ENCODE measurements at regions not wholly inside any gene's neighbourhood (a gene's known extent, or its start where the extent isn't known, plus 50 kb on each side); places are given as distances from the start of the nearest gene placed in this dataset.

- H3K27me3 ChIP-seq, result no peaks in the 10 kb centered on the region
- WGBS, 2 donors (ENCODE audit: low coverage in 1 of 2), result 87 to 92% methylated on average over 18 to 24 of the region's 29 CpGs
- H3K27ac ChIP-seq, result no peak overlapping the region
- H3K36me3 ChIP-seq, result no peaks in the 10 kb centered on the region
- peaks cover 0 to 17% (median 0%) of the 10 kb centered on the region in 3 donors for H3K4me1 ChIP-seq
- ATAC-seq, result no peak
- no peak overlapping the region for H3K4me3 ChIP-seq
- TF ChIP-seq CTCF (IDR thresholded peaks at IDR 0.05), result no peak
- TF ChIP-seq EP300 (IDR thresholded peaks at IDR 0.05), result no peak
- TF ChIP-seq POLR2A (IDR thresholded peaks at IDR 0.05), result no peak
- no peak for TF ChIP-seq POLR2AphosphoS5 (IDR thresholded peaks at IDR 0.05)
- no peaks in the 10 kb centered on the region for H3K9me3 ChIP-seq
Observed at GRCh38 chr2:238786792-238787490, 60.9 kb upstream of the TWIST2 start.

- no peak overlapping the region for H3K4me3 ChIP-seq
- no peaks in the 10 kb centered on the region for H3K36me3 ChIP-seq
- H3K27ac ChIP-seq, result no peak overlapping the region
- ATAC-seq, result no peak
- no peak for TF ChIP-seq POLR2A (IDR thresholded peaks at IDR 0.05)
- no peak for TF ChIP-seq CTCF (IDR thresholded peaks at IDR 0.05)
- TF ChIP-seq EP300 (IDR thresholded peaks at IDR 0.05), result no peak
- TF ChIP-seq POLR2AphosphoS5 (IDR thresholded peaks at IDR 0.05), result no peak
- 64 to 87% methylated on average over 2 to 3 of the region's 5 CpGs for WGBS, 2 donors (ENCODE audit: low coverage in 1 of 2)
- H3K4me1 ChIP-seq, result peaks cover 0 to 17% (median 0%) of the 10 kb centered on the region in 3 donors
- H3K9me3 ChIP-seq, result no peaks in the 10 kb centered on the region
- no peaks in the 10 kb centered on the region for H3K27me3 ChIP-seq
Observed at GRCh38 chr2:238787501-238787900, 60.4 kb upstream of the TWIST2 start.

GRCh38 chr2:238789317-238789806 lies 58.5 kb upstream of the TWIST2 start:
- no peaks in the 10 kb centered on the region for H3K36me3 ChIP-seq
- H3K9me3 ChIP-seq, result no peaks in the 10 kb centered on the region
- peaks cover 6% of the 10 kb centered on the region for H3K27me3 ChIP-seq
- H3K4me3 ChIP-seq, result no peak overlapping the region
- 71 to 87% methylated on average over 8 of the region's 8 CpGs for WGBS, 2 donors (ENCODE audit: low coverage in 1 of 2)
- TF ChIP-seq EP300 (IDR thresholded peaks at IDR 0.05), result no peak
- no peak for TF ChIP-seq POLR2AphosphoS5 (IDR thresholded peaks at IDR 0.05)
- TF ChIP-seq POLR2A (IDR thresholded peaks at IDR 0.05), result no peak
- TF ChIP-seq CTCF (IDR thresholded peaks at IDR 0.05), result no peak
- no peak for ATAC-seq
- H3K4me1 ChIP-seq, result peaks cover 0 to 11% (median 0%) of the 10 kb centered on the region in 3 donors
- no peak overlapping the region for H3K27ac ChIP-seq

GRCh38 chr2:238790126-238790832 lies 57.6 kb upstream of the TWIST2 start:
- H3K4me1 ChIP-seq, result peaks cover 0 to 2% (median 0%) of the 10 kb centered on the region in 3 donors
- TF ChIP-seq POLR2A (IDR thresholded peaks at IDR 0.05), result no peak
- TF ChIP-seq EP300 (IDR thresholded peaks at IDR 0.05), result no peak
- no peak for TF ChIP-seq CTCF (IDR thresholded peaks at IDR 0.05)
- no peak for TF ChIP-seq POLR2AphosphoS5 (IDR thresholded peaks at IDR 0.05)

More at GRCh38 chr2:238790126-238790832, 57.6 kb upstream of the TWIST2 start:
- WGBS, 2 donors (ENCODE audit: low coverage in 1 of 2), result 71 to 81% methylated on average over 14 to 16 of the region's 16 CpGs
- Histone ChIP-seq H3K27ac (no peak overlapping the region), H3K27me3 (peaks cover 6% of the 10 kb centered on the region), H3K36me3 (no peaks in the 10 kb centered on the region), H3K4me3 (no peak overlapping the region), H3K9me3 (no peaks in the 10 kb centered on the region)
- no peak for ATAC-seq

All from gastroesophageal sphincter (tissue), 4 donors.